CD1c-positive myeloid dendritic cell (primary cell): ENCODE measurements at regions not wholly inside any gene's neighbourhood (a gene's known extent, or its start where the extent isn't known, plus 50 kb on each side); places are given as distances from the start of the nearest gene placed in this dataset.

ENCODE experiments used
- DNase-seq: peaks from one replicate; pipeline ENCODE4 v3.0.0-alpha.2; 2016; ENCODE audit errors: extremely low spot score

- DNase-seq = no peak
Observed at GRCh38 chr16:86040496-86040895, 141.5 kb downstream of the IRF8 start.

- no peak for DNase-seq
Observed at GRCh38 chr16:86041215-86041614, 142.3 kb downstream of the IRF8 start.

GRCh38 chr16:86041807-86042206 lies 142.8 kb downstream of the IRF8 start:
- DNase-seq = no peak

- no peak for DNase-seq
Observed at GRCh38 chr16:86042393-86042792, 143.4 kb downstream of the IRF8 start.

GRCh38 chr16:86042996-86043725 lies 144.2 kb downstream of the IRF8 start:
- DNase-seq = no peak

- peak; percentile 51 for DNase-seq
Observed at GRCh38 chr16:86044241-86044671, 145.3 kb downstream of the IRF8 start.

GRCh38 chr16:86044881-86045590 lies 146.1 kb downstream of the IRF8 start:
- no peak for DNase-seq

GRCh38 chr16:86045591-86045971 lies 146.6 kb downstream of the IRF8 start:
- DNase-seq = no peak

GRCh38 chr16:86046026-86046425 lies 147.1 kb downstream of the IRF8 start:
- no peak for DNase-seq

- DNase-seq = no peak
Observed at GRCh38 chr16:86046667-86047270, 147.8 kb downstream of the IRF8 start.

GRCh38 chr16:86048221-86048620 lies 149.3 kb downstream of the IRF8 start:
- DNase-seq = no peak

- no peak for DNase-seq
Observed at GRCh38 chr16:86048882-86049585, 150.1 kb downstream of the IRF8 start.

GRCh38 chr16:86049641-86050040 lies 150.7 kb downstream of the IRF8 start:
- no peak for DNase-seq

- no peak for DNase-seq
Observed at GRCh38 chr16:86050111-86050510, 151.1 kb downstream of the IRF8 start.

- DNase-seq = no peak
Observed at GRCh38 chr16:86050591-86051367, 151.8 kb downstream of the IRF8 start.

GRCh38 chr16:86051368-86052114 lies 152.6 kb downstream of the IRF8 start:
- no peak for DNase-seq

- DNase-seq = no peak
Observed at GRCh38 chr16:86052115-86052670, 153.2 kb downstream of the IRF8 start.

GRCh38 chr16:86052926-86053325 lies 154.0 kb downstream of the IRF8 start:
- no peak for DNase-seq

- no peak for DNase-seq
Observed at GRCh38 chr16:86059253-86060171, 160.6 kb downstream of the IRF8 start.
